Choroid plexus epithelial cell (primary cell): ENCODE measurements at regions not wholly inside any gene's neighbourhood (a gene's known extent, or its start where the extent isn't known, plus 50 kb on each side); places are given as distances from the start of the nearest gene placed in this dataset.

ENCODE experiments used
- DNase-seq: peaks from one replicate; pipeline ENCODE4 v3.0.0-alpha.2; 2010; ENCODE audit warnings: low read depth
- H3K4me3 ChIP-seq: 2 replicates; pipeline ENCODE4 v1.5.1; 2011; ENCODE audit warnings: low read depth, mild to moderate bottlenecking, control low read depth, low read length, moderate library complexity
- CTCF ChIP-seq: conservative IDR thresholded peaks from 2 replicates; pipeline ENCODE4 v1.5.1; 2011; ENCODE audit warnings: low read depth, mild to moderate bottlenecking, control low read depth, inconsistent platforms, low read length, moderate library complexity

DNA sequence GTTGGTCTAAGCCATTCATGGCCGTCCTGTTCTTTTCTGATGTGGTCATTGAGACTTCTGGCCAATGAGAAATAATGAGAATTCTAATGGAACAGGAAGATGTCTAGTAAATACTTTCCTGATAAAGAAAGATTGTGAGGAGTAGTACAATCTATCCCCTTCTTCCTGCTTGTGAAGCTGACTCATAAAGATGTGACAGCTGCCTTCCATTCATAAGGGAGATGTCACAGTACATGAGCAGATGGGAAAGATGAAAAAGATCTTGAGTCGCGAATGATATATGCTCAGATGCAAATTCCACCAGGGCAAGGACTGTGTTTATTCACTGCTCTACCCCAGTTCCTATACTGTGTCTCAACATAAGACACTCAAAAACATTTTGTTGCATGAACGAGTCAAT is 111.7 kb upstream of the FOXF1 start:
- DNase-seq = peak; percentile 44
- H3K4me3 ChIP-seq = no peak overlapping the region
- no peak for TF ChIP-seq CTCF

DNA sequence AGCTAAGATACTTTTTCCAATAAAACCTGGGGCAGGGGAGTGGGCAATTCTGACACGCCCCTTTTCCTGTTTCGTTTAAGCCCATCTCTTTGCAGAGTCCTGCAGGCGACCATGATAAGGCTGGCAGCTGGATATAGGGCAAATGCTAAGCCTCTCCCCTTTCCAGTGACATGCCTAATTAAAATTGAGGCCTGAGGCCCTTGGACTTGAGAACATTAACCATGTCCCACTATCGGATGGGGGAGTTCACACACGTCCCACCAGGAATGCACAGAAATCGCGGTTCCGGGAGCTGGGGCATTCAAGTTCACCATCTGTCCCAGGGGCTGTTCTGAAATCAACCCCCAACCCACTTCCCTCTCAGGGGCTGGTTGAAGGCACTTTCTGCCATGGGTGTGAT is 109.2 kb upstream of the FOXF1 start:
- H3K4me3 ChIP-seq = no peak overlapping the region
- DNase-seq = no peak
- TF ChIP-seq CTCF = no peak

GRCh38 chr16:86403085-86403484 is 107.2 kb upstream of the FOXF1 start:
- H3K4me3 ChIP-seq = no peak overlapping the region
- no peak for DNase-seq
- TF ChIP-seq CTCF = no peak

DNA sequence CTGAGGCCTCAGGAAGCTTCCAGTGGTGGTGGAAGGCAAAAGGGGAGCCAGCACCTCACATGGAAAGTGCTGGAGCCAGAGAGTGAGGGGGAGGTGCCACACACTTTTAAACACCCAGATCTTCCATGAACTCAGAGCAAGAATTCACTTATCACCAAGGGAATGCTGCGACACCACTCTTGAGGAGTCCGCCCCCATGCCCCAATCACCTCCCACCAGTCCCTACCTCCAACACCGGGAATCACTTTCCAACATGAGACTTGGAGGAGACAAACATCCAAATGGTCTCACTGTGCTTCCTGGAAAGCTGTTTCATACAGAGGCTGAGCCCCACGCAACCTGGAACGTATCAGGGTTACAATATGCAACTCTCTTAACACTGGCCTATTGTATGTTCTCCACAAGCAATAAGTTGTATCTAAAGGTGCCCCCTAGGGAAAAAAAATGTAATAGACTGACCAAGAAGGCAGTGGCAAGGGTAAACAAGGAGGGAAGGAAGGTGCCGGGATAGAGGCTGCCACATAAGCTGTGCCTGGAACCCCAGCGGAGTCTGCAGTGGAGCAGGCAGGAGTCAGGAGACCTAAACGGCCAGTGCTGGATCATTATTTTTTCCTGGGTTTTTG is 106.7 kb upstream of the FOXF1 start:
- no peak for DNase-seq
- H3K4me3 ChIP-seq = no peak overlapping the region
- peak; percentile 13 for TF ChIP-seq CTCF

DNA sequence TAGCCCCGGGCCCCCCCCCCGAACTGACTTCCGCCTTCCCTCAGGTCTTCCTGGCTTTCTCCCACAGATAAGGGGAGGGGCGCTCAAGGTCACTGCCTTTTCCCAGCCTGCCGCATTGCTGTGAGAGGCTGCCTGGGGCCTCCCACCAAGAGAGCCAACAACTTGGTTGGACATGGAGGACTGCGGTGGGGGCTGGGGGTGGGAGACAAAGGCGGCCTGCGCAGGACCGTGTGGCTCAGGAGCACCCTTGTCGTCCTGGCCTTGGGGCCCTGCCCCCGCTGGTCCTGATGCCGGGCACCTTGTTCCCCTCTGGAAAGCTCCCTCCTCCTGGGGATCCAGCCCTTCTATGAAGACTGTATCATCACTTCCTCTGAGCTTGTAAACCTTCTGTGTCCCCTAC is 105.6 kb upstream of the FOXF1 start:
- DNase-seq = no peak
- H3K4me3 ChIP-seq = no peak overlapping the region
- TF ChIP-seq CTCF = no peak

- no peak overlapping the region for H3K4me3 ChIP-seq
- peak; percentile 23 for DNase-seq
- TF ChIP-seq CTCF = no peak
Measured at GRCh38 chr16:86405319-86405718, 105.0 kb upstream of the FOXF1 start.

DNA sequence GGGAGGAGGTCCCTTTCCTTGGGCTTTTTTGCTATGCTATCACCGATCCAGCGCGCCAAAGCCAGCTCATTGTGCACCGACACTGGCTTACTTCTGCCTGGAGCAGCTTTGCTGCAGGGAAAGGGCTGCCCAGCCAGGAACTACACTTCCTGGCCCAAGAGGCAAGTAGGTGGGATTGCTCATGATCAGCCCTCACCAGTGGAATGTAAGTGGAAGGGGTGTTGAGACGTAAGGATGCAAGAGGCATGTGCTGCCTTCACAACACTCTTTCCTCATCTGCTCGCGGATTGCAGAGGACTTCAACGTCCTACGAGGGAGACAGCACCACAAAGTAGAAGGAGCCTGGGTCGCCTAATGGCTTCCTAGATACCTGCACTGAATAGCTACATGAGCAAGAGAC is 104.3 kb upstream of the FOXF1 start:
- peak; percentile 36 for DNase-seq
- no peak overlapping the region for H3K4me3 ChIP-seq
- no peak for TF ChIP-seq CTCF
